GM12878 (cell line): ENCODE measurements at regions not wholly inside any gene's neighbourhood (a gene's known extent, or its start where the extent isn't known, plus 50 kb on each side); places are given as distances from the start of the nearest gene placed in this dataset.
A peak's percentile ranks its signal among the peaks of the same experiment; 100 is the strongest.

Source experiments
- ATF3 ChIP-seq: IDR thresholded peaks from 2 replicates; pipeline ENCODE4 v1.6.1; 2011; ENCODE audit warnings: low read depth, mild to moderate bottlenecking, low read length, moderate library complexity, borderline replicate concordance; ENCODE audit errors: extremely low read depth
- CBX3 ChIP-seq: fragments of 200-600 bp; sonication (generic); IDR thresholded peaks from 2 replicates; pipeline ENCODE4 v1.6.1; 2016; ENCODE audit warnings: low read depth, borderline replicate concordance
- CBX5 ChIP-seq: sonication (generic); IDR thresholded peaks from 2 replicates; pipeline ENCODE4 v1.6.1; 2016; ENCODE audit warnings: low read depth, moderate library complexity, mild to moderate bottlenecking, inconsistent platforms
- E2F8 ChIP-seq: fragments of 450-650 bp; IDR thresholded peaks from 2 replicates; pipeline ENCODE4 v1.6.1; 2018; ENCODE audit warnings: mild to moderate bottlenecking, low read depth, moderate library complexity; ENCODE audit not compliant: partially characterized antibody
- HCFC1 ChIP-seq: fragments of 150-350 bp; IDR thresholded peaks from 2 replicates; pipeline ENCODE4 v1.6.1; 2014; ENCODE audit warnings: low read length
- HDGF ChIP-seq: fragments of 450-650 bp; IDR thresholded peaks from 2 replicates; pipeline ENCODE4 v1.6.1; 2016; ENCODE audit warnings: antibody characterized with exemption
- KLF5 ChIP-seq: fragments of 450-650 bp; IDR thresholded peaks from 2 replicates; pipeline ENCODE4 v1.6.1; 2014; ENCODE audit warnings: mild to moderate bottlenecking; ENCODE audit not compliant: partially characterized antibody
- MEF2B ChIP-seq: fragments of 450-650 bp; IDR thresholded peaks from 2 replicates; pipeline ENCODE4 v1.6.1; 2018; ENCODE audit warnings: mild to moderate bottlenecking, moderate library complexity; ENCODE audit not compliant: partially characterized antibody, poor library complexity, severe bottlenecking
- MTA3 ChIP-seq: IDR thresholded peaks from 2 replicates; pipeline ENCODE4 v1.6.1; 2012; ENCODE audit warnings: low read length, inconsistent platforms, borderline replicate concordance
- MYB ChIP-seq: fragments of 150-350 bp; IDR thresholded peaks from 2 replicates; pipeline ENCODE4 v1.6.1; 2014; ENCODE audit warnings: mild to moderate bottlenecking, low read depth, low read length, borderline replicate concordance
- PRDM15 ChIP-seq: fragments of 450-650 bp; formaldehyde crosslinking; IDR thresholded peaks from 2 replicates; pipeline ENCODE4 v1.4.0; 2020; ENCODE audit warnings: mild to moderate bottlenecking, moderate library complexity
- SIX5 ChIP-seq: IDR thresholded peaks from 2 replicates; pipeline ENCODE4 v1.6.1; 2011; ENCODE audit warnings: mild to moderate bottlenecking, low read depth, low read length, moderate library complexity; ENCODE audit not compliant: severe bottlenecking
- USF1 ChIP-seq: IDR thresholded peaks from 2 replicates; pipeline ENCODE4 v1.6.1; 2011; ENCODE audit warnings: borderline replicate concordance, low read depth, mild to moderate bottlenecking, moderate library complexity, mixed read lengths, low read length; ENCODE audit not compliant: insufficient read depth; ENCODE audit errors: extremely low read length
- ZBED1 ChIP-seq: IDR thresholded peaks from 2 replicates; pipeline ENCODE4 v1.6.1; 2016; ENCODE audit warnings: borderline replicate concordance
- TF ChIP-seq, protein P1 (sequence below): fragments of 450-650 bp; IDR thresholded peaks from 2 replicates; pipeline ENCODE4 v1.6.1; 2014; ENCODE audit warnings: mild to moderate bottlenecking

- no peak for TF ChIP-seq PRDM15 (CRISPR knock-in tag)
- no peak for TF ChIP-seq KLF5
- TF ChIP-seq E2F8: no peak
- TF ChIP-seq MYB: no peak
- 0 out of 2 replicates have a peak, but pooled peaks have one; percentile 36 for TF ChIP-seq CBX5
- TF ChIP-seq, protein P1, sequence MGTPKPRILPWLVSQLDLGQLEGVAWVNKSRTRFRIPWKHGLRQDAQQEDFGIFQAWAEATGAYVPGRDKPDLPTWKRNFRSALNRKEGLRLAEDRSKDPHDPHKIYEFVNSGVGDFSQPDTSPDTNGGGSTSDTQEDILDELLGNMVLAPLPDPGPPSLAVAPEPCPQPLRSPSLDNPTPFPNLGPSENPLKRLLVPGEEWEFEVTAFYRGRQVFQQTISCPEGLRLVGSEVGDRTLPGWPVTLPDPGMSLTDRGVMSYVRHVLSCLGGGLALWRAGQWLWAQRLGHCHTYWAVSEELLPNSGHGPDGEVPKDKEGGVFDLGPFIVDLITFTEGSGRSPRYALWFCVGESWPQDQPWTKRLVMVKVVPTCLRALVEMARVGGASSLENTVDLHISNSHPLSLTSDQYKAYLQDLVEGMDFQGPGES: no peak
- TF ChIP-seq MEF2B: no peak
- TF ChIP-seq USF1: no peak
- no peak for TF ChIP-seq HCFC1
- no peak for TF ChIP-seq ZBED1
- TF ChIP-seq SIX5: no peak
- TF ChIP-seq MTA3: no peak
- TF ChIP-seq HDGF: no peak
- TF ChIP-seq ATF3: no peak
- no peak for TF ChIP-seq CBX3
Measured at GRCh38 chr7:83796760-83797159, 147.8 kb upstream of the SEMA3E start (continued).
